Kidney (tissue), 13 donors: ENCODE measurements at regions not wholly inside any gene's neighbourhood (a gene's known extent, or its start where the extent isn't known, plus 50 kb on each side); places are given as distances from the start of the nearest gene placed in this dataset.

Experiments used
- DNase-seq, 5 donors: peaks; one replicate each; pipeline ENCODE4 v3.0.0-alpha.2; 2013 to 2020
- FAIRE-seq: peaks from 2 replicates; lab custom pipeline; 2012; peaks lifted over from hg19 to GRCh38; lab: Jason Lieb, UNC
- H3K27ac ChIP-seq, 2 donors: one replicate each; pipeline ENCODE4 v1.7.0; 2013; ENCODE audit warnings: low read depth in 2 of 2, low read length in 2 of 2, inconsistent platforms in 1 of 2
- H3K27me3 ChIP-seq: one replicate; pipeline ENCODE4 v1.7.1; 2013; ENCODE audit warnings: low read length, inconsistent platforms; ENCODE audit not compliant: control insufficient read depth, insufficient read depth
- H3K36me3 ChIP-seq, 3 donors: one replicate each; pipeline versions ENCODE4 v1.7.0 to v1.7.1; 2013; ENCODE audit warnings: low read length in 3 of 3, control low read depth in 1 of 3, inconsistent platforms in 1 of 3; ENCODE audit not compliant: insufficient read depth in 3 of 3, control insufficient read depth in 2 of 3
- H3K4me1 ChIP-seq, 3 donors: one replicate each; pipeline versions ENCODE4 v1.7.0 to v1.7.1; 2013; ENCODE audit warnings: low read length in 3 of 3, inconsistent platforms in 1 of 3, low read depth in 1 of 3; ENCODE audit not compliant: control insufficient read depth in 2 of 3, insufficient read depth in 2 of 3
- H3K4me3 ChIP-seq, 3 donors: one replicate each; pipeline versions ENCODE4 v1.7.0 to v1.8.1; 2013; ENCODE audit warnings: low read length in 3 of 3, control low read depth in 1 of 3, inconsistent platforms in 1 of 3
- H3K9ac ChIP-seq, 3 donors: one replicate each; pipeline versions ENCODE4 v1.7.0 to v1.7.1; 2013; ENCODE audit warnings: low read length in 3 of 3, control low read depth in 1 of 3, inconsistent platforms in 1 of 3
- H3K9me3 ChIP-seq, 3 donors: one replicate each; pipeline versions ENCODE4 v1.7.0 to v1.7.1; 2013; ENCODE audit warnings: low read length in 3 of 3, control low read depth in 1 of 3, inconsistent platforms in 1 of 3; ENCODE audit not compliant: control insufficient read depth in 2 of 3, insufficient read depth in 1 of 3
- CTCF ChIP-seq: IDR thresholded peaks from 3 replicates; pipeline ENCODE4 v1.5.1; 2012; ENCODE audit warnings: mild to moderate bottlenecking, moderate library complexity, borderline replicate concordance; ENCODE audit not compliant: insufficient read depth; ENCODE audit errors: extremely low read depth
- intact Hi-C: fragments of 100-400 bp; cut with DNase I; formaldehyde crosslinking; loops from one replicate; pipeline ENCODE4 v1.11.1; 2022
- donor health status: control.
- donor health status: control.
- donor health status: control.
- donor health status: control.
- donor health status: control.
- donor health status: DM: yes; HTN: yes; CAD: no.
- donor health status: Normal renal cell carcinoma (clear cell type).

DNA sequence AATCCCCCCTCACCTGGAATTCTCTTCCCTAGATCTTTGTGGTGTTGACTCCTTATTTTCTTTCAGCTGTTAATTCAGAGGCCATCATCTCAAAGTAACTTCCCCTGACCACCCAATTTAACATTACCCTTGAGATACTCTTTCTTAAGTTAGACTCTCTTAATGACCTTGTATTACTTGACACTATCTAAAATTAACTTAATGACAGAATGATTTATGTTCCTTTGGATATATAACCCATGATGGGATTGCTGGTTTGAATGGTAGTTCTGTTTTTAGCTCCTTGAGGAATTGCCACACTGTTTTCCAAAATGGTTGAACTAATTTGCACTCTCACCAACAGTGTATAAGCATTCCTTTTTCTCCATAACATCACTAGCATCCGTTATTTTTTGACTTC is 298.0 kb downstream of the NNT start:
- Histone ChIP-seq H3K27ac (no peak overlapping the region), H3K27me3 (no peaks in the 10 kb centered on the region), H3K4me1 (no peaks in the 10 kb centered on the region), H3K4me3 (no peak overlapping the region), H3K36me3 (no peaks in the 10 kb centered on the region), H3K9me3 (no peaks in the 10 kb centered on the region), H3K9ac (no peak overlapping the region)
- no peak for TF ChIP-seq CTCF
- intact Hi-C loops, result no loop called here
- DNase-seq (no peak), FAIRE-seq (no peak)

DNA sequence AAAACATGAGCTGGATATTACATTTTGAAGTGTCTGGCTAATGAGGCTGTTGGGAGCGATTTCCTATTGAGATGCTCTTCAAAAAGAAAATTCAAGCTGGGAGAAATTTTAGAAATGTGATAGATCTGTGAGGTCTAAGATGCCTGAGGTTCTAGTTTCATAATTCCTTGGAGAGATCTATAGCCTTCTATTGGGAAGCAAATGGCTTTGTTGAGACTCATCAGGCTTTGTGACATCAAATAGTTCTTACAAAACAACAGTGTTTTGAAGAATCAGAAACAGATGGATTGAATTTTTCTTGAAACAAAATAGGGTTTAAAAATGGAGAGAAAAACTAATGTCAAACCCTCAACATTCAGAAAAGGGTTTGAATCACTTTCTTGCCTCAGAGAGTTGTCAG is 292.9 kb downstream of the NNT start:
- Histone ChIP-seq H3K27me3 (no peaks in the 10 kb centered on the region), H3K4me3 (no peak overlapping the region)

GRCh38 chr5:43893951-43894684 is 291.1 kb downstream of the NNT start:
- Histone ChIP-seq H3K9me3 (no peaks in the 10 kb centered on the region), H3K36me3 (no peaks in the 10 kb centered on the region), H3K9ac (no peak overlapping the region), H3K4me3 (no peak overlapping the region), H3K4me1 (no peaks in the 10 kb centered on the region), H3K27ac (no peak overlapping the region), H3K27me3 (no peaks in the 10 kb centered on the region)
- intact Hi-C loops, result no loop called here
- DNase-seq (peak in 1 of 5 donors; percentile 20), FAIRE-seq (no peak)
- TF ChIP-seq CTCF, result no peak

More for the DNA sequence above, 292.9 kb downstream of the NNT start:
- H3K4me1 ChIP-seq, result no peaks in the 10 kb centered on the region
- H3K9ac ChIP-seq, result no peak overlapping the region
- intact Hi-C loops, result no loop called here
- TF ChIP-seq CTCF, result no peak
- no peak overlapping the region for H3K27ac ChIP-seq
- DNase-seq, result no peak
- no peak for FAIRE-seq
- H3K36me3 ChIP-seq, result no peaks in the 10 kb centered on the region
- H3K9me3 ChIP-seq, result no peaks in the 10 kb centered on the region

DNA sequence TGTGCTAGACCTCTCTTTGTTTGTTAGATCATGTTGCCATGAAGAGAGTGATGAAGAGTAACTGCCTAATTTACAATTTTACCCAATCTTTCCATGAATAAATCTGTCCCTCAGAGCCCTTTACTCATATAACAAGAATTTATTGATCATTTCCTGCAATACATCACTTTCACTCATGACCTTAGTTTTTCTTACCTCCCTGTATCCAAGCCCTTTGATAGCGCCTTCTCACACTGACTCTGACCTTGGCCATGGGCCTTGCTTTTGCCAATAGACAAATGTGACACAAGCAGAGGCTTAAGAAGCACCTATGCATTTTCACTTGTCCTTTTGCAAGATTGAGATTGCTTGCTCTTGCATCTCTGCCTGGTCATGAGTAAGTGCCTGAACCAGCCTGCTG is 288.1 kb downstream of the NNT start:
- FAIRE-seq, result no peak
- TF ChIP-seq CTCF, result no peak
- Histone ChIP-seq H3K9ac (no peak overlapping the region), H3K4me3 (no peak overlapping the region), H3K27ac (no peak overlapping the region), H3K36me3 (no peaks in the 10 kb centered on the region), H3K27me3 (no peaks in the 10 kb centered on the region), H3K9me3 (no peaks in the 10 kb centered on the region), H3K4me1 (no peaks in the 10 kb centered on the region)
- intact Hi-C loops, result no loop called here
- DNase-seq, result peak in 2 of 5 donors; percentile 20 to 42
